HepG2 (cell line): ENCODE measurements at regions not wholly inside any gene's neighbourhood (a gene's known extent, or its start where the extent isn't known, plus 50 kb on each side); places are given as distances from the start of the nearest gene placed in this dataset.

Experiments used
- ATAC-seq: fragments of 200-7000 bp; cut with Tn5 transposase; 3 replicates; pipeline ENCODE4 v1.9.1; 2020; ENCODE audit warnings: mild to moderate bottlenecking, moderate library complexity
- BruUV-seq: library from RNA; stranded (reverse); fragments of 400-500 nt; replicated peaks from 2 replicates; lab custom pipeline; 2021; lab: Mats Ljungman, UMichigan
- CTCF ChIA-PET: fragments of 300-600 bp; formaldehyde crosslinking; extraction: SDS; loops from one replicate; lab custom pipeline; 2021; ENCODE audit warnings: low total read pairs, inconsistent platforms, low intra/inter-chr PET ratio; lab: Yijun Ruan, JAX
- POLR2A ChIA-PET: fragments of 350-600 bp; sonication (Branson Sonifier 250); formaldehyde crosslinking; loops from one replicate; lab custom pipeline; 2020; ENCODE audit warnings: antibody characterized with exemption, inconsistent platforms; lab: Yijun Ruan, JAX
- DNase-seq: peaks from one replicate; pipeline ENCODE4 v3.0.0-alpha.2; 2015; ENCODE audit warnings: low spot score
- FAIRE-seq: peaks from 3 replicates; lab custom pipeline; 2011; peaks lifted over from hg19 to GRCh38; lab: Jason Lieb, UNC
- H2AFZ ChIP-seq: one replicate; pipeline ENCODE4 v1.6.1; 2011; ENCODE audit warnings: low read length, inconsistent platforms
- H3K27ac ChIP-seq: fragments of 300-600 bp; 3 replicates; pipeline ENCODE4 v1.8.0; 2011; ENCODE audit warnings: mixed run types, mild to moderate bottlenecking, mixed read lengths, low read length, inconsistent platforms; ENCODE audit not compliant: insufficient read depth; ENCODE audit errors: extremely low read length
- H3K27me3 ChIP-seq, 2 experiments: fragments of 200-600 bp in 1 of 2; 2 replicates in 1 of 2; 3 replicates in 1 of 2; pipeline versions ENCODE4 v1.6.0 to v1.8.0; 2011; ENCODE audit warnings: low read length in 2 of 2, mild to moderate bottlenecking in 2 of 2, moderate library complexity in 2 of 2, inconsistent platforms in 1 of 2; ENCODE audit not compliant: insufficient read depth in 2 of 2, control insufficient read depth in 1 of 2
- H3K36me3 ChIP-seq, 2 experiments: fragments of 200-600 bp in 1 of 2; replicated peaks in 1 of 2; 2 replicates in 1 of 2; 3 replicates in 1 of 2; pipeline versions ENCODE4 v1.5.1 to v1.8.0; 2011; ENCODE audit warnings: low read length in 2 of 2, inconsistent platforms in 1 of 2; ENCODE audit not compliant: insufficient read depth in 2 of 2, control insufficient read depth in 1 of 2
- H3K4me1 ChIP-seq: 2 replicates; pipeline ENCODE4 v1.5.1; 2012; ENCODE audit warnings: low read length, inconsistent platforms; ENCODE audit not compliant: insufficient read depth
- H3K4me2 ChIP-seq: 2 replicates; pipeline ENCODE4 v1.6.0; 2011; ENCODE audit warnings: low read depth, low read length, inconsistent platforms
- H3K4me3 ChIP-seq, 3 experiments: fragments of 200-600 bp in 1 of 3; sonication (generic), shearing (Covaris generic) in 1 of 3; replicated peaks in 1 of 3; 2 replicates each; pipeline ENCODE4 v1.5.1; 2011 to 2016; ENCODE audit warnings: low read length in 3 of 3, inconsistent platforms in 2 of 3, low read depth in 2 of 3, mild to moderate bottlenecking in 2 of 3, control low read depth in 1 of 3, mixed read lengths in 1 of 3; ENCODE audit not compliant: insufficient read depth in 1 of 3
- H3K79me2 ChIP-seq: one replicate; pipeline ENCODE4 v1.6.1; 2011; ENCODE audit warnings: low read length, inconsistent platforms; ENCODE audit not compliant: insufficient read depth
- H3K9ac ChIP-seq: 2 replicates; pipeline ENCODE4 v1.6.0; 2011; ENCODE audit warnings: mild to moderate bottlenecking, low read depth, low read length, inconsistent platforms; ENCODE audit not compliant: insufficient read depth
- H3K9me3 ChIP-seq: 2 replicates; pipeline ENCODE4 v1.5.1; 2012; ENCODE audit warnings: mild to moderate bottlenecking, low read length
- H4K20me1 ChIP-seq: 2 replicates; pipeline ENCODE4 v1.6.0; 2011; ENCODE audit warnings: inconsistent platforms, mild to moderate bottlenecking, low read length, moderate library complexity; ENCODE audit not compliant: insufficient read depth
- ATF7 ChIP-seq, 2 experiments: fragments of 450-650 bp in 1 of 2; sonication (generic) in 1 of 2; formaldehyde crosslinking in 1 of 2; IDR thresholded peaks; 2 replicates each; pipeline versions ENCODE4 v1.4.0 to v1.6.1; 2016 to 2020; ENCODE audit warnings: antibody characterized with exemption in 1 of 2, mild to moderate bottlenecking in 1 of 2, missing genetic modification reagents in 1 of 2
- SRSF4 ChIP-seq: fragments of 200-400 bp; formaldehyde crosslinking; IDR thresholded peaks from one replicate; pipeline ENCODE4 v1.6.1; 2018; ENCODE audit warnings: mild to moderate bottlenecking, low read depth, low read length, moderate library complexity; ENCODE audit not compliant: poor library complexity, severe bottlenecking
- ZMYM4 ChIP-seq: sonication (generic); formaldehyde crosslinking; IDR thresholded peaks from 2 replicates; pipeline ENCODE4 v1.8.1; 2023; ENCODE audit warnings: mild to moderate bottlenecking, missing genetic modification reagents
- WGBS: methylation state at CpG from one replicate; pipeline ENCODE4 v1.1.6; 2017; ENCODE audit warnings: low lambda C conversion rate; 5-methylcytosine and 5-hydroxymethylcytosine counted together
- in situ Hi-C: cut with HindIII; loops from 2 replicates; pipeline ENCODE4 v1.10.0; 2017; ENCODE audit warnings: low pct_unique_long_range_greater_than_20kb; ENCODE audit not compliant: extremely low pct_ligation_motif_present
- intact Hi-C: fragments of 100-400 bp; cut with micrococcal nuclease; formaldehyde crosslinking; loops from one replicate; pipeline ENCODE4 v1.10.0; 2022; ENCODE audit not compliant: unreplicated experiment

DNA sequence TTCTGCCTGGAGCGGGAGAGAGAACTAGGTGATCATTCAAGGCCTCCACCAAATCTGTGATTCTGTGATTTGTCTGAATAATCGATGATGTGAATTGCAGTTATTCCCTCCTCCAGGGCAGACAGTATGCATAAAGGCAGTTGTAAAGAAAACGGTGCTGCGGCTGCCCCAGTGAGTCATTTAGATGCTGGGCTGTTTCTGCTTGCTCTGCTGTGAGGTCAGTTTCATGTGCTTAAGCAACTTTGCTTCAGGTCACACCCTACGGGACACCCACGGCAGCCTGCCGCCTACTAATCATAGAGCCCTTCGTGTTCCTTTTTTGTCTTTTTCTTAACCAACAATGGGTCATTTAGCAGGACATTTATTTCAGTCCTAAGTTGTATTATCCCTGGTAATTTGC is 158.1 kb upstream of the PITRM1 start:
- peaks cover 1 to 53% of the 10 kb centered on the region in 2 experiments; a peak in 3 of 5 replicates for H3K27me3 ChIP-seq
- no peak for DNase-seq
- in situ Hi-C loops = no loop called here
- BruUV-seq = no TSS peak
- H3K4me3 ChIP-seq = no peak overlapping the region
- no peaks in the 10 kb centered on the region for H3K9me3 ChIP-seq
- H3K9ac ChIP-seq = no peak overlapping the region
- ATAC-seq = no peak
- ChIA-PET POLR2A (no interaction called here), CTCF (no interaction called here)
- intact Hi-C loops = no loop called here
- no peak overlapping the region for H3K4me2 ChIP-seq
- no peaks in the 10 kb centered on the region for H3K79me2 ChIP-seq
- no peak overlapping the region for H2AFZ ChIP-seq
- no peaks in the 10 kb centered on the region for H3K4me1 ChIP-seq
- no peak overlapping the region for H3K27ac ChIP-seq
- TF ChIP-seq ZMYM4 = no peak
- TF ChIP-seq, all 625 proteins: peak for 0
- H3K36me3 ChIP-seq = no peaks in the 10 kb centered on the region
- H4K20me1 ChIP-seq = no peaks in the 10 kb centered on the region
- no peak for FAIRE-seq
- 18% methylated on average over 6 of the region's 8 CpGs for WGBS

DNA sequence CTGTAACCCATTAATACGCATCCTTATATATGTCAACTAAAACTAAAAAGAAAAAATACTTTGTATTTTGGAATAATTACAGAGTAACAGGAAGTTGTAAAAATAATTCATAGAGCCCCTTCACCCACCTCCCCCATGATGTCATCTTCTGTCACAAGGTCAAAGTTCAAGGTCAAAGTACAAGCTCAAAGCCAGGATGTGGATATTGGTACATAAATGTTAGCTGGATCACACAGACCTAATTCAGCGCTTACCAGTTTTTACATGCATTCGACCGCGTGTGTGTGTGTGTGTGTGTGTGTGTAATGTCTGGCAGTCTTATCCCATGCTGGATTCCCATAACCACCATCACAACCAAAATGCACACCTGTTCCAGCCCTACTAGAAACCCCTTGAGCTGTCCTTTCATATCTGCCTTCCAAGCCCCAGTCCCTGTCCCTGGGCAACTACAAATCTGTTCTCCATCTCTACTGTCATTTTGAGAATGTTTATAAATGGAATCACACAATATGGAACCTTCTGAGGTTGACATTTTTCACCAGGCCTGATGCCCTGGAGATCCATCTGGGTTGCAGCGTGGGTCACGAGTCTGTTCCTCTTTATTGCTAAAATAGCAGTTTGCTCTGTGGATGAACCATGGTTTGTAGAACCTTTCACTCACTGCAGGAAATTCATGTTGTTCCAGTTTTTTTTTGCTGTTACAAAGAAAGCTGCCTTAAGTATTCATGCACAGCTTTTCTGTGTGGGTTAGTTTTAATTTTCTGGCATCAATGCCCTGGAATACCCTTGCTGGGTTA is 153.6 kb upstream of the PITRM1 start:
- no peaks in the 10 kb centered on the region for H3K9me3 ChIP-seq
- WGBS = 34% methylated on average over 7 of the region's 7 CpGs
- H2AFZ ChIP-seq = no peak overlapping the region
- no peak overlapping the region for H3K27ac ChIP-seq
- in situ Hi-C loops (no loop called here), intact Hi-C loops (no loop called here)
- no peak overlapping the region for H3K4me3 ChIP-seq
- ATAC-seq (no peak), FAIRE-seq (no peak), DNase-seq (no peak)
- no peak overlapping the region for H3K4me2 ChIP-seq
- H4K20me1 ChIP-seq = no peaks in the 10 kb centered on the region
- ChIA-PET CTCF (no interaction called here), POLR2A (no interaction called here)
- no peak overlapping the region for H3K9ac ChIP-seq
- no peaks in the 10 kb centered on the region for H3K4me1 ChIP-seq
- BruUV-seq = no TSS peak
- H3K27me3 ChIP-seq = peaks cover 1 to 17% of the 10 kb centered on the region in 2 experiments; a peak in 3 of 5 replicates
- TF ChIP-seq ATF7 (IDR thresholded peaks at IDR 0.05) (peak; percentile 29; the same call in 1 of the 2 replicates), ATF7 (CRISPR knock-in tag; IDR thresholded peaks at IDR 0.05) (no peak), SRSF4 (no peak)
- H3K36me3 ChIP-seq = no peaks in the 10 kb centered on the region
- H3K79me2 ChIP-seq = no peaks in the 10 kb centered on the region
